Sigmoid colon (tissue), 4 donors: ENCODE measurements at regions not wholly inside any gene's neighbourhood (a gene's known extent, or its start where the extent isn't known, plus 50 kb on each side); places are given as distances from the start of the nearest gene placed in this dataset.

Source experiments
- POLR2A ChIP-seq, 2 donors: fragments of 450-650 bp; IDR thresholded peaks; one replicate each; pipeline ENCODE4 v1.6.1; 2016; ENCODE audit warnings: antibody characterized with exemption in 2 of 2, mild to moderate bottlenecking in 2 of 2, moderate library complexity in 2 of 2
- POLR2AphosphoS5 ChIP-seq, 4 donors: sonication (generic); formaldehyde crosslinking; IDR thresholded peaks; one replicate each; pipeline ENCODE4 v1.6.1; 2017; ENCODE audit warnings: antibody characterized with exemption in 4 of 4
- TF ChIP-seq, protein P1 (sequence below), 4 experiments: fragments of 450-650 bp in 3 of 4; fragments of 200-600 bp in 1 of 4; IDR thresholded peaks; one replicate each; pipeline ENCODE4 v1.5.1; 2016 to 2019; ENCODE audit warnings: antibody characterized with exemption in 4 of 4, mild to moderate bottlenecking in 3 of 4, moderate library complexity in 2 of 4

DNA sequence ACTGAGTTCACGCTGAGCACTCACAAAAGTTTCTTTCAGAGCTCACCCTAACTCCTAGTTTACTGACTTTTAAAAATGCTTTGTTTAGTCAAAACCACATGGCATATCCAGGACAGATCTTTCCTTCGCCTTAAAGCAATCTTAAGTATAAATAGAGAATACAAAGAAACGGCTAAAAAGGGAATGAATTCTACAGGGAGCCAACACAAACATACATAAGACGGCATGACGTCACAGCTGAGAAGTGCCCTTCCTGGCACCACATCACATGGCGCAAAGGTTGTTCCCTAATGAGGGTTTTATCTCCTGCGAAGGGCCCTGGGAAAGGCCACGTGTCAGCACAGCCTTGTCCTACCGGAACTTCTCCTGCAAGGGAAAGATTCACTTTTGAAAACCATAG, 141.3 kb downstream of the IRX1 start:
- TF ChIP-seq, protein P1, sequence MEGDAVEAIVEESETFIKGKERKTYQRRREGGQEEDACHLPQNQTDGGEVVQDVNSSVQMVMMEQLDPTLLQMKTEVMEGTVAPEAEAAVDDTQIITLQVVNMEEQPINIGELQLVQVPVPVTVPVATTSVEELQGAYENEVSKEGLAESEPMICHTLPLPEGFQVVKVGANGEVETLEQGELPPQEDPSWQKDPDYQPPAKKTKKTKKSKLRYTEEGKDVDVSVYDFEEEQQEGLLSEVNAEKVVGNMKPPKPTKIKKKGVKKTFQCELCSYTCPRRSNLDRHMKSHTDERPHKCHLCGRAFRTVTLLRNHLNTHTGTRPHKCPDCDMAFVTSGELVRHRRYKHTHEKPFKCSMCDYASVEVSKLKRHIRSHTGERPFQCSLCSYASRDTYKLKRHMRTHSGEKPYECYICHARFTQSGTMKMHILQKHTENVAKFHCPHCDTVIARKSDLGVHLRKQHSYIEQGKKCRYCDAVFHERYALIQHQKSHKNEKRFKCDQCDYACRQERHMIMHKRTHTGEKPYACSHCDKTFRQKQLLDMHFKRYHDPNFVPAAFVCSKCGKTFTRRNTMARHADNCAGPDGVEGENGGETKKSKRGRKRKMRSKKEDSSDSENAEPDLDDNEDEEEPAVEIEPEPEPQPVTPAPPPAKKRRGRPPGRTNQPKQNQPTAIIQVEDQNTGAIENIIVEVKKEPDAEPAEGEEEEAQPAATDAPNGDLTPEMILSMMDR (IDR thresholded peaks at IDR 0.05) = no peak
- TF ChIP-seq POLR2AphosphoS5 (IDR thresholded peaks at IDR 0.05) (no peak), POLR2A (IDR thresholded peaks at IDR 0.05) (no peak)
